ENCODE measurements at regions not wholly inside any gene's neighbourhood (a gene's known extent, or its start where the extent isn't known, plus 50 kb on each side); places are given as distances from the start of the nearest gene placed in this dataset.

DNA sequence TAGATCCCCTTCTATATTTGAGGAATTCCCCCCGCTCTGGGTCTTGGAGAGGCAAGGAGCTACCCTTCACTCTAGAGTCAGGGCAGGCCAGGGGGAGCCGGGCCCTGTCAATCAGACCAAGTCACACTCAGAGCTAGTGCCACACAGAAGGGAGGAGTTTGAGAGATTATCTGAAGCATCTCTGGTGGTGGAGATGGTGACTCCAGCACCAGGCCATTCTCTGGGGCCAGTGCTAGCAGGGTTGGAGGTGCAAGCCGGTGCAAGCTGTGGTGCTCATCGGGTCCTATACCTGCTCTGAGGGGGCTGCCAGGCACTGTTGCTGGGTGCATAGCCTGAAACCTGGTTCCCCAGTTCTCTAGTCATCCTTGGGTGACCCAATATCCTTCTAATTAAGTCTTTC lies 201.2 kb downstream of the COPRS start:
- no peak for DNase-seq (ENCODE audit: low read depth)
- TF ChIP-seq, protein P1, sequence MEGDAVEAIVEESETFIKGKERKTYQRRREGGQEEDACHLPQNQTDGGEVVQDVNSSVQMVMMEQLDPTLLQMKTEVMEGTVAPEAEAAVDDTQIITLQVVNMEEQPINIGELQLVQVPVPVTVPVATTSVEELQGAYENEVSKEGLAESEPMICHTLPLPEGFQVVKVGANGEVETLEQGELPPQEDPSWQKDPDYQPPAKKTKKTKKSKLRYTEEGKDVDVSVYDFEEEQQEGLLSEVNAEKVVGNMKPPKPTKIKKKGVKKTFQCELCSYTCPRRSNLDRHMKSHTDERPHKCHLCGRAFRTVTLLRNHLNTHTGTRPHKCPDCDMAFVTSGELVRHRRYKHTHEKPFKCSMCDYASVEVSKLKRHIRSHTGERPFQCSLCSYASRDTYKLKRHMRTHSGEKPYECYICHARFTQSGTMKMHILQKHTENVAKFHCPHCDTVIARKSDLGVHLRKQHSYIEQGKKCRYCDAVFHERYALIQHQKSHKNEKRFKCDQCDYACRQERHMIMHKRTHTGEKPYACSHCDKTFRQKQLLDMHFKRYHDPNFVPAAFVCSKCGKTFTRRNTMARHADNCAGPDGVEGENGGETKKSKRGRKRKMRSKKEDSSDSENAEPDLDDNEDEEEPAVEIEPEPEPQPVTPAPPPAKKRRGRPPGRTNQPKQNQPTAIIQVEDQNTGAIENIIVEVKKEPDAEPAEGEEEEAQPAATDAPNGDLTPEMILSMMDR (IDR thresholded peaks at IDR 0.05; ENCODE audit: low read depth, low read length, missing control alignments) = no peak
- H3K4me3 ChIP-seq (ENCODE audit: low read depth, low read length) = no peak overlapping the region
- in situ Hi-C loops (cut with HindIII; ENCODE audit: low sequenced_read_pairs) = no loop called here

DNA sequence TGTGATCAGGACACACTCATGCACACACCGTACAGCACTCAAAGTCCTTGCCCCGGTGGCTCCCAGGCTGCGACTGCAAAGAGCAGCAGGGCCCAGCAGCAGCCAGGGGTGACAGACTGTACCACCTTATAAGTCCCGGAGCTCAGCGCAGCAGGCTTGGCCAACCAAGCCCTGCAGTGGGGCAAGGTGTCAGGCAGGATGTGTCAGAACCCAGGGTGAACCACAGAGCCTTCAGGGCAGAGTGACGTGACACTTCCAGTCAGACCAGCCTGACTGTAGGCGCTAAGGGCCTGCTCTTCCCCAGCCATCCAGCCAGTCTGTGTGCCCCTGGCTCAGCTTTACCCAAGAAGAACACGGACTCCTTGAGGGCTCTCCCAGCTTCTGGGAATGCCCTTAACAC lies 204.1 kb downstream of the COPRS start:
- in situ Hi-C loops (cut with HindIII; ENCODE audit: low sequenced_read_pairs) = no loop called here
- no peak overlapping the region for H3K4me3 ChIP-seq (ENCODE audit: low read depth, low read length)
- TF ChIP-seq, protein P1 (IDR thresholded peaks at IDR 0.05; ENCODE audit: low read depth, low read length, missing control alignments) = no peak
- DNase-seq (ENCODE audit: low read depth) = no peak

DNA sequence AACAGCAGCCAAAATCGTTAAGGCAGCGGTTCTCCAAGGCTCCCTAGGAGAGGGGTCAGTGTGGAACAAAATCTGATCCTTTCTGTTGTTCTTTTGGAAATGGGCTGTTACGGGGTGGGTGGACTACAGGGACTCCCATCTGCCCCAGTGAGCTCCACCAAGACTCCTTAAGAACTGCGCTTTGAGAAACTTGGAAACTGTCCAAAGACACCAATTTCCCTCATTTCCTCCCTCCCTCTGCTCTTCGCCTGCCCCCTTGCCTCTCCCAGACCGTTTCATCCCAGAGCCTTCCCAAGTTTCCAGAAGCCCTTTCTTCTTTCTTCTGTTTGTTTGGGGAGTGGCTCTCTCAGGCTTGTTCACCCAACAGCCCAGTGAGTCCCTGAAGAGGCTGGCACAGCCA lies 205.4 kb downstream of the COPRS start:
- TF ChIP-seq, protein P1 (IDR thresholded peaks at IDR 0.05; ENCODE audit: low read depth, low read length, missing control alignments) = no peak
- H3K4me3 ChIP-seq (ENCODE audit: low read depth, low read length) = no peak overlapping the region
- in situ Hi-C loops (cut with HindIII; ENCODE audit: low sequenced_read_pairs) = no loop called here
- DNase-seq (ENCODE audit: low read depth) = no peak

DNA sequence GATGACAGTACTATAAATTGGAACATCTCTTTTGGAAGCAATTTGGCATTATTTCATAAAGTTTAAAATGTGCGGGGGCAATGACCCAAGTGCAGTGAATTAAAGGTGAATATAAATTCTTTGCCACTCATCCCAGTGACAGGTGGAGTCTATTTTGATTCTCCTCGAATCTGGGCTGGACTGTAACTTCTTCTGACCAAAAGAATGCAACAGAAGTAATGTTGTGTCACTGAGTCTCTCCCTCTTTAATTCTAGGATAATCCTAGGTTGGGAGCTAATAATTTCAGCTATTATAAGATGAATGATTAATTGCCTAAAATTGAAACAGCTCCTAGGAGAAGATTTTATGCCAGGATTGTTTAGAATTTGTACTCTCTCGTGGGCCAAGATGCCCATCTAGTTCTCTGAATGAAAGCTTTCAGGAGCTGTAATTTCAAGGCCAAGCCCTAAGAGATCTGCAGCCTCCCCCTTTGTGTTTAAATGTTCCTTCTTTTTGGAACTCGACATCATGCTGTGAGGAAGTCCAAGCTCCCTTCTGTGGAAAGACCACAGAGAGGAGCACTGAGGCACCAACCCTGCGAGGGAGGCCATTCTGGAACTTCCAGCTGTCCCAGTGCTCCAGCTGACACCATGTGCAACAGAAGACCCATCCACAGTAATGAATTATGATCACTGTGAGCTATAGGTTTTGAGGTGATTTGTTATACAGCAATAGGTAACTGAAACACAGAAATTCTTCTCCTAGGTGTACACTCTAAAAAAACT lies 208.1 kb downstream of the COPRS start:
- in situ Hi-C loops (cut with HindIII; ENCODE audit: low sequenced_read_pairs) = no loop called here

DNA sequence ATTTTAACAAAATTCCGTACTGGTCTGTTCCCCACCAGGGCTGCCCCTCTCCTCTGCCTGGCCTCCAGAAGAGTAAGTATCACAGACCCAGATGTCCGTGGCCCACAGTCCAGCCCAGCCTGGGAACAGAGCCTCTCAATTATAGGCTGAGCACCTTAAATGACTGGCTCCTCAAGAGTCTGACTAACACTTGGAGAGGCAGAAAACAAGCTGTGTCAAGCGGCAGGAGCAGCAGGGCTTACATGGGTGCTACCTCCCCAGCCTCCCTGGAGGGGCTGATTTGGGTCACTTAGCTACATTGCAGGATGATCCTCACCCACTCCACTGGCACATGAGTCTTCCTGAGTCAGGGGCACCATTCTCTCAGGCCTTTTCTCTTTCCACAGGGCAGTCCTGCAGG lies 209.7 kb downstream of the COPRS start:
- DNase-seq (ENCODE audit: low read depth) = no peak
- H3K4me3 ChIP-seq (ENCODE audit: low read depth, low read length) = no peak overlapping the region
- in situ Hi-C loops (cut with HindIII; ENCODE audit: low sequenced_read_pairs) = no loop called here
- TF ChIP-seq, protein P1 (IDR thresholded peaks at IDR 0.05; ENCODE audit: low read depth, low read length, missing control alignments) = no peak

More for the DNA sequence above, 208.1 kb downstream of the COPRS start:
- TF ChIP-seq, protein P1 (IDR thresholded peaks at IDR 0.05; ENCODE audit: low read depth, low read length, missing control alignments) = no peak
- DNase-seq (ENCODE audit: low read depth) = no peak
- H3K4me3 ChIP-seq (ENCODE audit: low read depth, low read length) = no peak overlapping the region

DNA sequence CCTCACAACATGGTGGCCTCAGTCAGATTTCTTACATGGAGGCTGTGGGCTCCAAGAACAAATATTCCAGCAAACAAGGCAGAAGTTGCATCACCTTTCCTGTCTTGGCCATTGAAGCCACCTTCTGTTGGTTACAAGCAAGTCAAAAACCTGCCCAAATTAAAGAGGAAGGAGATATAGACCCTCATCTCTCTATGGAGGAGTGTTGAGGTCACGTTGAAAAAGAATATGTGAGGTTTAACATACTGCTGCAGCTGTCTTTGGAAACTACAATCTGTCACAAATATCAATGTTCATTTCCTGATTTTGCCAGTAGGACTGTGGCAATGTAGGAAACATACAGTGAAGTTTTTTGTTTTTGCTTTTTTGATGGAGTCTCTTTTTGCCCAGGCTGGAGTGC lies 211.4 kb downstream of the COPRS start:
- H3K4me3 ChIP-seq (ENCODE audit: low read depth, low read length) = no peak overlapping the region
- DNase-seq (ENCODE audit: low read depth) = no peak
- in situ Hi-C loops (cut with HindIII; ENCODE audit: low sequenced_read_pairs) = no loop called here
- TF ChIP-seq, protein P1 (IDR thresholded peaks at IDR 0.05; ENCODE audit: low read depth, low read length, missing control alignments) = no peak
